Cerebellar nuclear complex (tissue), 1 donor: ENCODE measurements at regions not wholly inside any gene's neighbourhood (a gene's known extent, or its start where the extent isn't known, plus 50 kb on each side); places are given as distances from the start of the nearest gene placed in this dataset.

Source experiments
- DNase-seq, 2 experiments: peaks; one replicate each; lab custom pipeline; 2025; lab: John Stamatoyannopoulos, UW

DNA sequence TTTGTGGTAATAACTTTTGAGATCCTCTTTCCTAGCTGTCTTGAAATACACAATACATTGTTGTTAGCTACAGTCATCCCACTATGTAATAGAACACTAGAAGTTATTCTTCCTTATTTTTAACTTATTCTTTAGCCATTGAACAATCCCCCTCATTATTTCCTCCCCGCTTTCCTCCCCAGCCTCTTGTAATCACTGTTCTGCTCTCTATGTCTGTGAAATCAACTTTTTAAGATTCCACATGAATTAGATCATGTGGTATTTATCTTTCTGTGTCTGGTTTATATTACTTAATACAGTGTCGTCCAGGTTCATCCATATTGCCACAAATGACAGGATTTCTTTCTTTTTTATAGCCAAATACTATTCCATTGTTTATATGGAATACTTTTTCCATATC, 72.9 kb downstream of the SLC10A2 start:
- no peak for DNase-seq

DNA sequence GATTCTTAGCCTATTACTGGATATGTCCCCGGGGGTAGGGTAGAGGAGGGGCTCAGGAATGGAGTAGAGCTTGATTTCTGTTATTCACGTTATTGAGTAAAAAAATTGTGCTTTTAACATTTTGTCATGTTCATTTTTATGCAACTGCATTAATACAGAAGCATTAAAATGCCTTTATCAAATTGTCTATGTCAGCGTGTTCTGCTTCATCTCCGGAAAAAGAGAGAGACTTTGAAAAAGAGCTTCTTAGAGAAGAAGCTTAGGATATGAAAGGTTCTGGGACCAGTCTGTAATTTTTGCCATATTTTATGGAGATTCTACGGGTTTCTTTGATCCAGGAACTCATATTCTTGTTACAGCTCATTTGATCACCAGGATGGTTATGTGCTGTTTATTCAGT, 82.0 kb downstream of the SLC10A2 start:
- no peak for DNase-seq

DNA sequence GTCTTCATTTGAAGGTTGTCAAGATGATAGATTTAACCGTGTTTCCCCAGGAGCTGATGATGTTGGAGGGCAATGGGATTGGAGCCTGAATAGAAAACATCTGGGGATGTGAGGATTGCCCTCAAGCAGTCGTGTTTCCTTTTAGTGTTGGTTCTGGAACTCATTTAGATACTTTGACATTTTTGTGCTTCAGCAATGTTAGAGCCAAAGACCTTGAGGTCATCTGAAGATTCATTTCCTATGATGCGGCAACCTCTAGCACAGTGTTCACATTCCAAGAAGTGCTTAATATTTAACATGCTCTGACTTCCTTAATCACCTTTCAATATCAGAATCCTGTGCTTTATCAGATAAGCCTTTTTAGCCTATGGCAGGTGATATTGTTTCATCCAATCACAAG, 82.7 kb downstream of the SLC10A2 start:
- no peak for DNase-seq

DNA sequence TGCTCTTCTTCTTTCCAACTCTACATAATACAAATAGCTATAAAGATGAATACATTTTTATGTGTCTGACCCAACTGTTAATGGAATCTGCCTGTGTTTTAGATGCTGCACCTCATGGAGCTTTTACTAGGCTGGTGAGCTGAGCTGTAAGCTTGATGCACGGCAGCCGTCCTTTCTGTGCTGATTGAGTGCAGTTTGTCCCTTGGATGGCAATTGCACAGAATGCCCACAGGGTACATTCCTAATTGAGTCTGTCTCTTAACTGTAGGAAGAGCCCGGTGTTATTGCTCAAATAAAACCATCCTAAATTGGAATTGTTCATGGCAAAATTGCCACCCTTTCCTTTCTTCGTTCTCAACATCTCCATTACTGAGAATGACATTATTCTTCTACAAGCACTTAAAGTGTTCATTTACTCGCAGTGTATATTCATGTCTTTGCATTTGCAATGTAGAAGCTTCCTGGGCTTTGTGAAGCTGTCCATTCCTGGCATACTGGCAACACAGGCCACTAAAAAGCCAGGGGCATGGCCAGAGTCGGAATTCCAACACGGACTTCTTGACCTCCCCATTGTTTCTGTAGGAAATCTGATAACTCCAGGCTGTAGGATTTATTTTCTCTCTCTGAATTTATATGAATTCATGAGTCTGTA, 85.8 kb downstream of the SLC10A2 start:
- DNase-seq: no peak

DNA sequence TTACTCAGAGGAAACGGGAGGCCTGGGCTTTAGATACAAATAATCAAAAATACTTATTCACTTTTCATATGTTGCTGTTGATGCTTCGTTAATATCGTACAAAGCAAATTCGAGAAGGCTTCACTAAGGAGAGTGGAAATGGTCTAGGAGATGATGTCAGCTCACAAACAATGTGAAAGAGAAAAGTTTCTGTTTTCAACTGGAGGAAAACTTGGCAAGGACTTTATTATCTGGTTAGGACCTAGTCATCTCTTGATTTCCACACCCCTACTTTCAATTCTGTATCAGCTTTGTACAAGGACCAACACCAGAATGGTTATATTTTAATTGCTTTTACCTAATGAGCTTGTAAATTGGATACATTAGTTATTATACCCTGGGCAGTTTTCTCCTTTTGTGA, 88.0 kb downstream of the SLC10A2 start:
- no peak for DNase-seq

DNA sequence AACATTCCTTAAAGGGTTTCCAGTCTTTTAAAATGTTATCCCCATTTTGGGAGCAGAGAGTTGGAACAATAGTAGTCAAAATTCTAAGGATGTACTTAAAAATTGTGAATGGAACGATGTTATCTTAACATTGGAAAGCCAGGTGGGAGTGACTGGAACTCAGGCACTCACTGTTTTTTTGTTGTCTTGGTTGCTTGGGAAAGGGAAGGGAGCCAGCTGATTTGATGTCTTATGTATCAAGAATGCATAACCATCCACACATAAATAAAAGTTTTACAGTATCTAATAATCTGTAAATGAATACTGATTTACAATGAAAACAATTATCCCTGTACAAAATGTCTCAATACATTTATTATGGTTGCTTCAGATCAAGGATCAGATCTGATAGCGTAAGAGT, 88.7 kb downstream of the SLC10A2 start:
- DNase-seq: no peak

DNA sequence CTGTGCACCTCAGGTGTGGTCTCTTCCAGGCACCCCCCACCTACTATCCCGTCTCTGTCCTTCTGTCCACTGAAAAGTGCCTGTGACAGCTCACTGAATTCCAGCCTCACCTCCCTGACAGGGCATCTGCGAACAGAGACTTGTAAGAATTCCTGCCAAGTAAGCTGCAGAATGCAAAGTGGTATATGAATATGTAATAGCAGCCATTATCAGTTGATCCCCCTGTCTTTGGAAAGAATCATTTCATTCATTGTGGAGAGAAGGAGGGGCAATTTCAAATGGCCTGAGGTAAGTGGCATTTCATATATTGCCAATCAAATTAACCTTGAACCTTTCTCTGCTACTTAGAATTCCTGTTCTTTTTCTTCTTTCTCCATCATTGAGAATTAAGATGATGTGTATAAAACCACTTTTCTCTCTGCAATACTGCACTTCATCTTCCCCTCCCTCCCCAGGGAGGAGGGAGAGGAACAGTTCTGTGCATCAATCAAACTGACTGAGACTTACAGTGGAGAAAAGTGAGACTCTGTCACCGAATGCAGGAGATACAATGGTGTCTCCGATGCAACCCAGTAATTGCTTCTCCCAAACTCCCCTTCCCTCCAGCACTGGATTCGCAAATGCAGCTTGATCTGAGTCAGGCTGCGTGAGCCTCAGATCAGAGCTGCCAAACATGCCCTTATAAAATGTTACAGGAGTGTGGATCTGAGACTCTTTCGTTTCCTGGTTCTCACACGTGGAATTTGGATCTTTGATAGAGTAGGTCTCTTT, 91.7 kb downstream of the SLC10A2 start:
- no peak for DNase-seq

DNA sequence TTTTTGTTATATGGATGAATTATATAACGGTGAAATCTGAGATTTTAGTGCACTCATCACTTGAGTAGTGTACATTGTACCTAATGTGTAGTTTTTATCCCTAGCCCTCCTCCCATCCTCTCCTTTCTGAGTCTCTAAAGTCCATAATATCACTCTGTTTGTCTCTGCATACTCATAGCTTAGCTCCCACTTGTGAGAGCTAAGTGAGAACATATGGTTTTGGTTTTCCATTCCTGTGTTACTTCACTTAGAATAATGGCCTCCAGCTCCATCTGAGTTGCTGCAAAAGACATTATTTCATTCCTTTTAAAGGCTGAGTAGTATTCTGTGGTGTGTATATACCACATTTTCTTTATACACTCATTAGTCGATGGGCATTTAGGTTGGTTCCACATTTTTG, 94.0 kb downstream of the SLC10A2 start:
- DNase-seq: no peak

DNA sequence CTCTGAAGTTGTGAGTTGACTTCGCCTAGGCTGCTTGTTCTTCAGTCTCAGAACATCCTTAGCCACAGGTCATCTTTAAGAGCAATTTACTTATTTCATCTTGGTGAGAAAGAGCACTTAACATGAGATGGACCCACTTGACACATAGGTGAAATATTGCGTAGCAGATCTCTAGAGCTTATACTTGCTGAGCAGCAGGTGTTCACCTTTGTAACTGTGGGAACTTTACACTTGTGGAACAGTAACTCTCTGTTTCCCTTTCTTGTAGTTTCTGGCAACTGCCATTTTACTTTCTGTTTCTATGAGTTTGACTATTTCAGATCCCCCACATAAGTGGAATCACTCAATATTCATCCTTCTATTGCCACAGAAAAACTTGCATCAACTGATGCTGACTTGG, 95.7 kb downstream of the SLC10A2 start:
- DNase-seq: no peak

DNA sequence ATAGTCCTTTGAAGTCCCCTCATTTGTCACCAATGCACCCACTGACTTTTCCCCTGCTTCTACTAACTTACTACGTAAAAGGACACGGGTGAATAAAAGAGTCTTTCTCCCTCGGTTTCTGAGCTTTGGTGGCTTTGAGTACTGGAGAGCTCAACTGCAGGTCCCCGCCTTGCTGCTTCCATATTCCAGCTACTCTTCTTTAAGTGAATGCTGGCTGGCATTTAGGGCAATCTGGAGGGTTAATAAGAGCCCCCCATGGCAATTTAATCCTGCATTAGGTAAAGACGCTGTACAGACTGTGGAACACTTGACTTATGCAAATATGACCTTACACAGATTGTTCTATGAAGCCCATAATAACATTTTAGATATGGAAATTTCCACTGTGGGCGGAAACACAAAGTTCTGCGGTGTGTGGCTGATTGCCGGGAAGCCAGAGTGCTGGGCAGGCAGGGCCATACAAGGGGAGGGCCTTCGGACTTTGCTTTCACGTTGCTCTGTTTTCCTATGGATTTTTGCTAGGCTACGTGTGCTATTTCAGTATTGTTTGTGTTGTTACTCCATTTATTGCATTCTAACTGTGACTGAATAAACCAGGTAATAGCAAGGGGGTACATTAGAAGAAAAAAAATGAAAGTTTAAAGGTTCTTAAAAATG, 97.5 kb downstream of the SLC10A2 start:
- no peak for DNase-seq

DNA sequence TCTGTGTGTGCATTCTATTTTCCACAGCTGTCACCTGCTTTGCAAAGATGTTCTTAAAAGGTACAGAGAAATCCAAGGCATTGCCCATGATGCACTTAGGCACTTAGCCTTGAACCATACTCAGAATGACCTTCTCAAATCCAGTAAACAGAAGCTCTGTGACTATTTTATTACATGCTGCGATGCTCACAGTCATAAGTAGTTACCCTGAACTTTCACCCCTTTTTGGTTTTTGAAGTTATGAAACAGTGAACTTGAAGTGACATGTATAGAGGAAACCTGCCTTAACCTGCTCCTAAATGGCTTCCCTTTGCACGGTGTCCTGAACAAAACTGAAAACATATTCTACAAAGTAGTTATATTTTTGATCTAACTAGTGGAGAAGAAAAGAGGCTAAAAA, 100.4 kb downstream of the SLC10A2 start:
- no peak for DNase-seq

DNA sequence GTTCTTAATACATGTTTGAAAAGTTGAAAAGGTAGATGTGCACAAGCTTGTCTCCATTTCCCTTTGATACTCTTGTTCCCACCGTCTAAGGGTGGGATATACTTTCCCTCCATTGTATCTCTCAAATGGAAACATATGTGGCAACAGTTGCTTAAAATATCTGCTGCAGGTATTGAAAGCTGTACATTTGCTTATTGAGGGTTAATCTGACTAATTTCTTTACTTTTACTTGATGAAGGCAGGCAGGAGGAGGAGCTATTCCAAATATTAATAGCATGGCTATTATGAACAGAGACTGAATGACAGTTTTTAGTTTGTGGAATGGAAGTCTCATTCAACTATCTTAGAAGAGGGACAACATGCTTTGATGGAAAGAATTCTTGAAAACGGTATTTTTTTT, 103.8 kb downstream of the SLC10A2 start:
- no peak for DNase-seq

DNA sequence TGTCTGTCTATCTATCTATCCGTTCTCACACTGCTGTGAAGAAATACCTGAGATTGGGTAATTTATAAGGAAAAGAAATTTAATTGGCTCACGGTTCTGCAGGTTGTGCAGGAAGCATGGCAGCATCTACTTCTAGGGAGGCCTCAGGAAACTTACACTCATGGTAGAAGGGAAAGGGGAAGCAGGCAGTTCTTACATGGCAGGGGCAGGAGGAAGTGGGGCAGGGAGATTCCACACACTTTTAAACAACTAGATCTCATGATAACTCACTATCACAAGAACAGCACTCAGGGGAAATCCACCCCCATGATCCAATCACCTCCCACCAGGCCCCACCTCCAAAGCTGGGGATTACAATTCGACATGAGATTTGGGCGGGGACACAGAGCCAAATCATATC, 105.3 kb downstream of the SLC10A2 start:
- DNase-seq: no peak

DNA sequence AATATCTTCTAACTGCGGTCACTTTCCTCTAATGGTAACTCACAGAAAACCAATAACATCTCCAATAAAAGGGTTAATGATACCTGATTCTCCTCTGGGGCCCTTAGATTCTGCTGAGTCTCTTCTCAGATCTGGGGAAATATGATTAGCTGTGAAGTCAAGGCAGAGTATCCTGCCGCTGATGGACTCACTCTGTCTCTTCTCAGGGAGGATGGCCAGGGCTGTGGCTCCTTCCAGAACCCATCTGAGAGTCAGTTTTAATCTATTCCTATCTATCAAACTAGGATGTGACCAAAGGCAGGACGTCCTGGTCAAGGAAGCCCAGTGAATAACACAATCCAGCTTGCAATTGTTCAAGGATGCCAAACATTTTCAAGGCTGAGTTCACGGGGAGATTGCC, 109.8 kb downstream of the SLC10A2 start:
- no peak for DNase-seq

DNA sequence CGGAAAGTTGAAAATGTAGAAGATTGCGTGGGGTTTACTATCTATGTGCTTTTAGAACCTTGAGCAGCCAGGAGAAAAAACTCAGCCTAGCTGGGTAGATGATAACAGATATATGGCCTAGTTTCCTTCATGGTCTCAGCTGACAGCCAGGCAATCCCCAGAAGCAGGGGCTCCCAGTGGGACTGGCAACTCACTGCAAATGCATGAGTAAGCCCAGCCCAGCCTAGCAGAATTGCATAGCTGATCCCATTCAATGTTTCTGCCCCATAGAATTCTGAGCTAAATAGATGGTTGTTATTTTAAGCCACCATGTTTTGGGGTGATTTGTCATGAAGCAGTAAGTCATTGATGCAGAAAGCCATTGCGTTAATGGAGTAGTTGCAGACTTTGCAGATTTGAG, 108.5 kb downstream of the ERCC5 start:
- no peak for DNase-seq

DNA sequence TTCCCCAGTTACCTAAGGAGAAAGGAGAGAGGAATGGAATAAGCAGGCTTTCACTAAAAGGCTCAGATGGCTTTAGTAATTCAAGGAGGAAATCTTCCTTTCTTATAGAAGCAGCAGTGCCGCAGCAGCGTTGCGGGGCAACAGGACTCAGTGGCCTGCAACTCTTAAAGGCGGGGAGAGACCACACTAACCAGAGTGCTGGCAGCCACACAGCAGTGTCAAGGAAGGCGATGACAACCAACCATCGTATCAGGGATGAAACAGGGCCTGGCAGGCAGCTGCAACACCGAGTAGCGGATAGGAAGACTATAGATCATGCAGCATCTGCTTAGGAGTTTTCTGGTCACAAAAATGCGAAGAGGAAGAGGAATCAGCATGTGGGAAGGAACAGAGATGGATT, 106.0 kb downstream of the ERCC5 start:
- DNase-seq: no peak

DNA sequence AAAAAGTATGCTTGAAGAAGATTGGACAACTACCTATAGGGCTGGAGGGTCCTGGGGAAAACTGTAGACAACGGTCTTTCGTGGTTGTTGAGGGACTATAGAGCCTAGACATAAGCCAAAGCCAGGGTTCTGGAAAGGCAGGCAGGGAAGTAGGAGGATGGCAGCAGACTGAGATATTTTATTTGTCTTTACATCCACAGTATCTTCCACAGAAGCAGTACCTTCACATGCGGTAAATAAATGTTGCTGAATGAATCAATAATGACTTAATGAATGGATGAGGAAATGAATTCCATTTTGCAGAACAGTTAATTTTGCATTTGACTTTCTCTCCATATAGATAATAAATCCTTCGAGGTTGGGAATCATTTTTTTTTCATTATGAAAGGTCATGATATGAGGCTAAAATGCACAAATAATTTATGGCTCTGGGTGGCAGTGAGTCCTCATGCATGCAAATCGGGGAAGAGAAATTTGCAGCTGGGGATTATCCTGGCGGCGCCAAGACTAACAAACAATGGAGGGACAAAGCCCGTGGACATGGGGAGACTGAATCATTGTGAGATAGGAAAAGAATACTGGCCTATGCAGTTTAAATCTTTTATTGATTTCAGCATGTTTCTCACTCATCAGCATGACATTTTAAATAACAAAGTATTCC, 102.0 kb downstream of the ERCC5 start:
- peak in 1 of 2 experiments; percentile 8 for DNase-seq

DNA sequence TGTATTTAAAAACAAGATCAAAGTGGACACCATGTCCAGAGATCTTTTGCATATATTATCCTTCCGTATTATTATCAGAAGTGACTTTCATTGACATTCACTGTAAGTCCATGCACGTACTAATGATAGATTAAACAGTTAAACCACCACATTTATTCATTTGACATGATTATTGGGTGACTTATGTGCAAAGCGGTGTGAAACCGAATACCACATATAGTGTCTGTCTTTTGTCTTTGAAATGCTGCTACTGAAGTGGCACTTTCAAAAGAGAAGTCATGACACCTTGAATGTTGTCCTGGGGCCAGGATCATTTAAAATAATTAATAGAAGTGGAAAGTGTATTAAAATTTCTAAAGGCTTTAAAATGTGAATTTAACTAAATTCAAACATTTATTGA, 100.1 kb downstream of the ERCC5 start:
- DNase-seq: no peak

DNA sequence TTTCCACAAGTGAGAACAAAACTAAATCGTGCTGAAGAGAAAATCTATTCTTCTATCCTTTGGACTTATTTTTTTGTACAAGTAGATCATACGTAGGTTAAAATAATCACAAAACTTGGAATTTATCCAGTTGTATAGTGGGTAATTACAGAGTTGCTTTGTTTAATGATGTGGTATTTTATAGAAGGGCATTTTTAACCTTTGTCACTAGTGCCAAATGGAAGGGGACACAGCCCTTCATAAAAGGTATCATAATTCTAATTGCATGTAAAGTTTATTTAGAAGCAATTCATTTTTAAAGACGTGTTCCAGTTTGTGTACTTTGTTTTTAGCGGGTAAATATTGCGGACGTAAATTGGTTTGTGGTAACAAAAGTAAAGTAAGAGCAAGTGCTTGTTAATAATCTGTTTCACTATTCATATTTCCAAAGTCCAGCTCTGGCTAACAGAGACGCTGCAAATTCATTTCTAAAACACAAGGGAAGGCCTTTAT, 99.5 kb downstream of the ERCC5 start:
- no peak for DNase-seq

DNA sequence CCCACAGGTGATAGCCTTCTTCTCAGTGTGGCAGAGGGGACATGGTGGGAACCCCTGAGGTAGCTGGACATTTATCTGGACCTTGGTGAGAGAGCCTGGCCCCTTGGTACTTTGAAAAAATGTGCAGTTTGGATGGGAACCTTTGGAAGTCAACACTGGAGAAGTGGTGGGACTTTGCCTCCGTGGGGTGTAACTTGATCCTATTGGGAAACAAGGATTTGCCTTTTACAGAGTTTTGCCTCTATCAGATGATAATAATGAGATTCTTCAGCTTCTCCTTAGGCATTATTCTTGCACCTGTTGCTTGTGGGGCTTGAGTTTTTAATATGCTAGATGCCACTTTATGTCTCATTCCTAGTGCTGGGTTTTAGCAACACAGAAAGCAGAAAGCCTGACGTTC, 99.0 kb downstream of the ERCC5 start:
- DNase-seq: no peak

DNA sequence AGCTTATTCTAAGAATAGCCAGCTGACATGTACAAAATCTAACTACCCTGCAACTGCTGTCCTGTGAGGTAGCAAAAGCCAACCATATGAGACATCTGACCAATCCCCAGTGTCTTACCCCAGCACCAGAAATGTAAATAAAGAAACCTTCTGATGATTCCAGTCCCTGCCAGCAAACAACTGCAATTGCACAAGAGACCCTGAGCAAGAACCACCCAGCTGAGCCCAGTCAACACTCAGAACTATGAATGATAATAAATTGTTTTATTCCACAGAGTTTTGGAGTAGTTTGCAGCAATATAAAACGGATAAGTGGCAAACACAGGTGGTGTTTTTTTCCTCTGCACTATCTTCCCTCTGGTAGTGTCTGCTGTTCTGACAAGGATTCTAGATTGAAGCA, 94.9 kb downstream of the ERCC5 start:
- DNase-seq: no peak

DNA sequence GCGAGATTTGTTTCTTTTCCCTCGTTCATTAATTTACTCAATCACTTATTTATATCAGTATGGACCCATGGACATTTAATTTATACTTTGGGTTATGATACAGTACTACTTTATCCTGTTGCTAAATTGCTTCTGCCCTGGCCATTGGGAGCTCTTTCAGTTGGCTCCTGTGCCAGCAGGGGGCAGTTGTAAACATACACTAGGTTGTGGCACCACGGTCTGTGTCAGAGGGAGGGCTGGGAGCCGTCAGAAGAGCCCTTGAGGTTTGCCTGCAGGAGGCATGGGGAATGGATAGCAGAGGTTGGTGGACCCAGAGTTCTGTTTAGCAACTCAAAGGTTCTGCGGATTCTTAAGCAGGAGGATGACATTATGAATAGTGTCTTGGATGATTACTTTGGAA, 94.3 kb downstream of the ERCC5 start:
- DNase-seq: no peak

DNA sequence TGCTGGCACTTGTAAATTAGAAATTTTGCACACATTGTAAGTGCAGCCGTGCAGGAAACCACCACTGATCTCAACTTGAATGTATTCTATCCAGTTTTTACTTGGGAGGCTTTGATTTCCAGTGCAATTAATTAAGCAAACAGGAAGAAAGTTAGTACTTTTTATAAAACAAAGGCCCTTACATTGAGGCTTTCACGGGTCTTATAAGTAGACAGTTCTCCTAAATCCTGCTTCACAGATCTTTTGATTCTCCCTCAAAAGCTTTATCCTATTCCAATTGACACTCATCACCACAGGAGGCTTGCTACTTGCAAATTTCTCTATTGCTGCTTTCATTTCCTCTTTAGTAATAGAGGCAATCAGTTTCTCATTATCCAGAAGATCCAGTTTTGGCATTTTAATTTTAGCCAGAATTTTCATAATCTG, 90.1 kb downstream of the ERCC5 start:
- DNase-seq: no peak
